ENCODE measurements at regions not wholly inside any gene's neighbourhood (a gene's known extent, or its start where the extent isn't known, plus 50 kb on each side); places are given as distances from the start of the nearest gene placed in this dataset.

DNA sequence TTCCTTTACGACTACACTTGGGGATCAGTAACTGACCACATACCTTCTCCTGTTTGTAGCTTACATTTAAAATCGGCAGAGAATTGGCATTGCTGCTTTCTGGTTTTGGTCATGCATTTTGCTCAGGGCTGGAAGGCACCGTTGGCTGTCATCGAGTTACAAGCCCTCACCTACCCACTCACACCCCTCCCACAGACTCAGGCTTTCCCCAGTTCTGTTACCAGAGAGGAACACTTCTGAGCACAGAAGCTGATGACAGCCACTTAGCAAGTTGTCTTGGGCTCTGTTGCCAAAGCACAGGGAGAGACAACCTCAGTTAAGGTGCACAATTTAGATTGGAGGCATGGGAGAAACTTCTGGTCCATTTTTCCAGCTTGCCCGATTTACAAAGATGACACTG, 204.8 kb upstream of the TOPAZ1 start:
- TF ChIP-seq FOXJ3 (CRISPR knock-in tag; IDR thresholded peaks at IDR 0.05) (no peak), JUND (IDR thresholded peaks at IDR 0.05) (no peak), NFIC (IDR thresholded peaks at IDR 0.05; ENCODE audit: borderline replicate concordance) (no peak), RCOR1 (IDR thresholded peaks at IDR 0.05; ENCODE audit: low read length) (no peak), FOSL2 (IDR thresholded peaks at IDR 0.05; ENCODE audit: borderline replicate concordance, low read depth) (no peak), FOXM1 (IDR thresholded peaks at IDR 0.05; ENCODE audit: low read depth) (no peak)
- TF ChIP-seq, protein P1, sequence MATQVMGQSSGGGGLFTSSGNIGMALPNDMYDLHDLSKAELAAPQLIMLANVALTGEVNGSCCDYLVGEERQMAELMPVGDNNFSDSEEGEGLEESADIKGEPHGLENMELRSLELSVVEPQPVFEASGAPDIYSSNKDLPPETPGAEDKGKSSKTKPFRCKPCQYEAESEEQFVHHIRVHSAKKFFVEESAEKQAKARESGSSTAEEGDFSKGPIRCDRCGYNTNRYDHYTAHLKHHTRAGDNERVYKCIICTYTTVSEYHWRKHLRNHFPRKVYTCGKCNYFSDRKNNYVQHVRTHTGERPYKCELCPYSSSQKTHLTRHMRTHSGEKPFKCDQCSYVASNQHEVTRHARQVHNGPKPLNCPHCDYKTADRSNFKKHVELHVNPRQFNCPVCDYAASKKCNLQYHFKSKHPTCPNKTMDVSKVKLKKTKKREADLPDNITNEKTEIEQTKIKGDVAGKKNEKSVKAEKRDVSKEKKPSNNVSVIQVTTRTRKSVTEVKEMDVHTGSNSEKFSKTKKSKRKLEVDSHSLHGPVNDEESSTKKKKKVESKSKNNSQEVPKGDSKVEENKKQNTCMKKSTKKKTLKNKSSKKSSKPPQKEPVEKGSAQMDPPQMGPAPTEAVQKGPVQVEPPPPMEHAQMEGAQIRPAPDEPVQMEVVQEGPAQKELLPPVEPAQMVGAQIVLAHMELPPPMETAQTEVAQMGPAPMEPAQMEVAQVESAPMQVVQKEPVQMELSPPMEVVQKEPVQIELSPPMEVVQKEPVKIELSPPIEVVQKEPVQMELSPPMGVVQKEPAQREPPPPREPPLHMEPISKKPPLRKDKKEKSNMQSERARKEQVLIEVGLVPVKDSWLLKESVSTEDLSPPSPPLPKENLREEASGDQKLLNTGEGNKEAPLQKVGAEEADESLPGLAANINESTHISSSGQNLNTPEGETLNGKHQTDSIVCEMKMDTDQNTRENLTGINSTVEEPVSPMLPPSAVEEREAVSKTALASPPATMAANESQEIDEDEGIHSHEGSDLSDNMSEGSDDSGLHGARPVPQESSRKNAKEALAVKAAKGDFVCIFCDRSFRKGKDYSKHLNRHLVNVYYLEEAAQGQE (IDR thresholded peaks at IDR 0.05; ENCODE audit: low read depth, low read length) = no peak
- TF ChIP-seq, protein P2, sequence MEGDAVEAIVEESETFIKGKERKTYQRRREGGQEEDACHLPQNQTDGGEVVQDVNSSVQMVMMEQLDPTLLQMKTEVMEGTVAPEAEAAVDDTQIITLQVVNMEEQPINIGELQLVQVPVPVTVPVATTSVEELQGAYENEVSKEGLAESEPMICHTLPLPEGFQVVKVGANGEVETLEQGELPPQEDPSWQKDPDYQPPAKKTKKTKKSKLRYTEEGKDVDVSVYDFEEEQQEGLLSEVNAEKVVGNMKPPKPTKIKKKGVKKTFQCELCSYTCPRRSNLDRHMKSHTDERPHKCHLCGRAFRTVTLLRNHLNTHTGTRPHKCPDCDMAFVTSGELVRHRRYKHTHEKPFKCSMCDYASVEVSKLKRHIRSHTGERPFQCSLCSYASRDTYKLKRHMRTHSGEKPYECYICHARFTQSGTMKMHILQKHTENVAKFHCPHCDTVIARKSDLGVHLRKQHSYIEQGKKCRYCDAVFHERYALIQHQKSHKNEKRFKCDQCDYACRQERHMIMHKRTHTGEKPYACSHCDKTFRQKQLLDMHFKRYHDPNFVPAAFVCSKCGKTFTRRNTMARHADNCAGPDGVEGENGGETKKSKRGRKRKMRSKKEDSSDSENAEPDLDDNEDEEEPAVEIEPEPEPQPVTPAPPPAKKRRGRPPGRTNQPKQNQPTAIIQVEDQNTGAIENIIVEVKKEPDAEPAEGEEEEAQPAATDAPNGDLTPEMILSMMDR (IDR thresholded peaks at IDR 0.05) = no peak
